GM12872 (cell line): ENCODE measurements at regions not wholly inside any gene's neighbourhood (a gene's known extent, or its start where the extent isn't known, plus 50 kb on each side); places are given as distances from the start of the nearest gene placed in this dataset.

Source experiments
- CTCF ChIP-seq: IDR thresholded peaks from 3 replicates; pipeline ENCODE4 v1.5.1; 2011; ENCODE audit warnings: low read depth, mild to moderate bottlenecking, low read length, moderate library complexity; ENCODE audit not compliant: insufficient read depth

DNA sequence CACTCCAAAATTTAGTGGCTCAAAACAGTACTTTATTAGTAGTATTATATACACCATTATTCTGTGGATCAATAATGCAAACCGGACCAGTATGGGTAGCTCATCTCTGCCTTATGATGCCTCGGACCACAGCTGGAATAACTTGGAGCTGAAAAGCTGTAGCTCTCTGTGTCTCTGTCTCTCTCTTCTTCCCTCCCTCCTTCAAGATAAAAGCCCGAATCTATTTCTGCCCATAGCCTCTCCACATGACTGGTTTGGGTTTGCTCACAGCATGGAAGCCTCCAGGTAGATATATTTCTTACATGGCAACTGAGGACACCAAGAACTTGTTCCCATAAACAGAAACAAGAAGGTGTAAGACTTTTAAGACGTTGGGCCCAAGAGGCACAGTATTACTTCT is 147.5 kb upstream of the TBCA start:
- no peak for TF ChIP-seq CTCF

GRCh38 chr5:77921094-77921768 is 145.1 kb upstream of the TBCA start:
- no peak for TF ChIP-seq CTCF

DNA sequence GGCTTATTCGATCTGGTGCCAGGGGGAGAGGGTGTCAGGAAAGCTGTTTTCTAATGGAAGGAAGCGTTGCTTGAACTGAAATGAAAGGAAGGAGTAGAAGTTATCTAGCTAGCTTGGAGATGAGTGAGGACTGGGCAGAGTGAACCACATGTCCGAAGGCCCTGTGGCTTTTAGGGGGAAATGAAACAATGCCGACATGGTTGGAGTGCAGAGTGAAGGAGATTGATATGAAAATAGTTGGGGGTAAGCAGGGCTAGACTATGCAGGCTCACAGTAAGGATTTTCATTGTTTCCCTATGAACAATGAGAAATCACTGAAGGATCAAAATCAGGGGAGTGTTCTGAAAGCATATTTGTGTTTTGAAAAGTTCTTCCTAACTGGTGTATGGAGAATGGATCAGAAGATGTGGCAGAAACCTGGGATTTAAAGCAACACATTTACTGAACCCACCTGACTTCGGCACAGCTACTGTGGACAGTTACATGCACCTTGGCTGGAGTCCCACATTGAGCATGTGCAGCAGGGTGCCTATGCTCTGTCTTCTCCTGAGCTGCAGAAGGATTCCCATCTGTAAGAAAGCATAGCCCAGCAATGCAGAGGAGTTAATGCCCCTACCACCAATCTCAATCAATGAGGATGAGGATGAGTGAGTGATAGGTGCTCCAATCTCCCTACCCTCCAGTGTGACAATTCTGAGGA is 144.4 kb upstream of the TBCA start:
- no peak for TF ChIP-seq CTCF

- no peak for TF ChIP-seq CTCF
Observed at GRCh38 chr5:77915346-77915745, 139.2 kb upstream of the TBCA start.

DNA sequence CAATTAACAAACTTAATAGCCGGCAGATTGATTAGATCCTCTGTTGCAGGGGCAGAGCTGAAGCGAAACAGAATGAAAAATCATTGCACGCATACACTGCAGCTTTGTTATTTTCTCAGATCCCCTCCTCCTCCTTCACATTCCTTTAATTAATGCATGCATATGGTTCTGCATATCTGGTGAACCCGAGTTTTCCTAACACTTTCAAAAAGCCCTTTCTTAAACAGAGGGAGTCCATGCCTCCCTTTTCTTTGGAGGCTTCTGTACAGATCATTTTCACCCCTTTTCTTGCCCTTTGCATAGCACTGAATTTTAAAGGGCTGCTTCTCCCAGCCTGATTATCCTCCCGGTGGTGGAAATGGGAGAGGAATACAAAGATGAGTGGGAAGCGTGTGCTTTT is 136.6 kb upstream of the TBCA start:
- no peak for TF ChIP-seq CTCF

DNA sequence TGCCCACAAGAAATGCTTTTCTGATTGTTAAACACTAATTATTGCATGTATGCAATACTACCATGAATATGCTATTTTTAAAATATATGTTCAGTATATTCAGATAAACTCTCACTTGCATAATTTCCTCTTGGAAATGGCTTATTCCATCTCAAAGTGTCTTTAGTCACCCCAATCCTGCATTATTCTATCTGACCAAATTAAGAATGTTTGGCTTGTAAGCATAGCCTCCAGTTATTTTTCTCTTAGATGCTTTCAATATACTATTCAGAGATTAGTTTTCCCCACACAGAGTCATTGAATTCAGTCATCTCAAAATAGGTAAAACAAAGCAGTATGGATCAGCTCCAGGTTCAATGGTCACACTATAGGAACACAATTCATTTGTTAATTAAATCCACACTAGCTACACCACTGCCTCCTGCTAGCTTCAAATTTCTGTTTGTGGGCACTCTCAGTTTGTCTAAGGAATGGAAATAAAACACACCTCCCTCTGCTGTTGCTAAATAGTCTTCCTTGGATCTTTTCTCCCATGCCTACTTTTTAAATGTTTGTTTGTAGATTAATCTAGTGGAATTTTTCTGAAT is 134.6 kb upstream of the TBCA start:
- TF ChIP-seq CTCF, result no peak

- TF ChIP-seq CTCF, result no peak
Observed at GRCh38 chr5:77909237-77909636, 133.1 kb upstream of the TBCA start.
